Neuron (in vitro differentiated cells): ENCODE measurements at regions not wholly inside any gene's neighbourhood (a gene's known extent, or its start where the extent isn't known, plus 50 kb on each side); places are given as distances from the start of the nearest gene placed in this dataset.

Experiments used
- H2AFZ ChIP-seq: one replicate; pipeline ENCODE4 v1.6.1; 2013; ENCODE audit warnings: low read depth, mild to moderate bottlenecking, inconsistent platforms, low read length, moderate library complexity
- H3K27me3 ChIP-seq: one replicate; pipeline ENCODE4 v1.6.1; 2013; ENCODE audit warnings: low read length; ENCODE audit not compliant: insufficient read depth
- H3K36me3 ChIP-seq: one replicate; pipeline ENCODE4 v1.6.1; 2013; ENCODE audit warnings: low read length; ENCODE audit not compliant: insufficient read depth
- H3K4me1 ChIP-seq: one replicate; pipeline ENCODE4 v1.6.1; 2013; ENCODE audit warnings: low read length; ENCODE audit not compliant: insufficient read depth
- H3K4me3 ChIP-seq: 2 replicates; pipeline ENCODE4 v1.5.1; 2013; ENCODE audit warnings: mild to moderate bottlenecking, low read length, moderate library complexity
- H3K9me3 ChIP-seq: one replicate; pipeline ENCODE4 v1.6.1; 2013; ENCODE audit warnings: low read length

DNA sequence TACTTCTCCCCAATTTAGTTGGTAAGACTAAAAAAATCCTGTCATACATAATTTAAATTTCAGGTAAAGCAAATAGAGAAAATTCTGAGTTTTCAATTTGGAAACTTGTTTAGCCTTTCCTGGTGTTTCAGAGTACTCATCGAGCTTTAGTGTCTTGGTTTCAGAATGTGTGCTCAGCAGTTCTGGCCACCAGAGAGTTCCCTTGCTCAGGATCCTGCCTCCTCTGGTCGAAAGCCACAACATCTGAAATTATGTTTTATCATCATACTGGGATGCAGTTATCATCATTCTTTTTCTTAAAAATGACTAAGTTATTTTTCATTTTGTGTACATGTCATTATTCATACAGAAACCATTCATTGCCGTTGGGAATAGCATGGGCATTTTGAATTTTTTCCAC, 263.2 kb upstream of the SPRY2 start:
- Histone ChIP-seq H3K9me3 (no peaks in the 10 kb centered on the region), H3K4me1 (peaks cover 9% of the 10 kb centered on the region), H3K27me3 (no peaks in the 10 kb centered on the region), H3K4me3 (no peak overlapping the region), H2AFZ (no peak overlapping the region), H3K36me3 (no peaks in the 10 kb centered on the region)

GRCh38 chr13:80603351-80603750, 262.4 kb upstream of the SPRY2 start:
- Histone ChIP-seq H3K36me3 (no peaks in the 10 kb centered on the region), H3K4me1 (peaks cover 17% of the 10 kb centered on the region), H2AFZ (no peak overlapping the region), H3K27me3 (no peaks in the 10 kb centered on the region), H3K9me3 (no peaks in the 10 kb centered on the region), H3K4me3 (no peak overlapping the region)

GRCh38 chr13:80599765-80600164, 258.8 kb upstream of the SPRY2 start:
- Histone ChIP-seq H3K27me3 (no peaks in the 10 kb centered on the region), H2AFZ (no peak overlapping the region), H3K36me3 (no peaks in the 10 kb centered on the region), H3K4me3 (no peak overlapping the region), H3K9me3 (no peaks in the 10 kb centered on the region), H3K4me1 (peaks cover 18% of the 10 kb centered on the region)

GRCh38 chr13:80598189-80598588, 257.3 kb upstream of the SPRY2 start:
- Histone ChIP-seq H2AFZ (no peak overlapping the region), H3K27me3 (no peaks in the 10 kb centered on the region), H3K4me3 (no peak overlapping the region), H3K9me3 (no peaks in the 10 kb centered on the region), H3K4me1 (peaks cover 18% of the 10 kb centered on the region), H3K36me3 (no peaks in the 10 kb centered on the region)

GRCh38 chr13:80591976-80592740, 251.2 kb upstream of the SPRY2 start:
- Histone ChIP-seq H3K36me3 (no peaks in the 10 kb centered on the region), H3K4me3 (no peak overlapping the region), H3K9me3 (no peaks in the 10 kb centered on the region), H3K4me1 (no peaks in the 10 kb centered on the region), H3K27me3 (no peaks in the 10 kb centered on the region), H2AFZ (no peak overlapping the region)

- Histone ChIP-seq H2AFZ (no peak overlapping the region), H3K27me3 (no peaks in the 10 kb centered on the region), H3K4me3 (no peak overlapping the region), H3K36me3 (no peaks in the 10 kb centered on the region), H3K4me1 (no peaks in the 10 kb centered on the region), H3K9me3 (no peaks in the 10 kb centered on the region)
Observed at GRCh38 chr13:80590551-80590950, 249.6 kb upstream of the SPRY2 start.

DNA sequence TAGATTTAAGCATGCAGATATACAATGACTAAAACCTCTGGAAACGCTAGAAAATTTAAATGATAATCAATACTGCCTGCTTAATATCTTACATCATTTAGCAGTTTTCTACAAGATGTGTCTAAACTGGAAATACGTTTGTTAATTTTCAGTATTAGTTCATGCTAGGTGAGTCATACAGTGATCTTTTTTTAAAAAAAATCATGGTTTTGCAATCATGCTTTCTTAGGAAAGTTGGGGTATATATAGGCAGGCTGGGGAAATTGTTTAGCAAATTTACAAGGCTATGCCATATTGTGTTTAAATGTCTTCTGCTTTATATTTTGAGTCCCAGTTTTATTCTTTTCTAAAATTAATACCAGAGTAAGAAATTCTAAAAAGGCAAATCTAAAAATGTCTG, 245.4 kb upstream of the SPRY2 start:
- Histone ChIP-seq H3K4me1 (peaks cover 7% of the 10 kb centered on the region), H3K36me3 (no peaks in the 10 kb centered on the region), H2AFZ (no peak overlapping the region), H3K27me3 (no peaks in the 10 kb centered on the region), H3K9me3 (no peaks in the 10 kb centered on the region), H3K4me3 (no peak overlapping the region)

GRCh38 chr13:80585531-80585930, 244.6 kb upstream of the SPRY2 start:
- Histone ChIP-seq H3K9me3 (no peaks in the 10 kb centered on the region), H3K4me1 (peaks cover 7% of the 10 kb centered on the region), H3K36me3 (no peaks in the 10 kb centered on the region), H2AFZ (no peak overlapping the region), H3K4me3 (no peak overlapping the region), H3K27me3 (no peaks in the 10 kb centered on the region)

DNA sequence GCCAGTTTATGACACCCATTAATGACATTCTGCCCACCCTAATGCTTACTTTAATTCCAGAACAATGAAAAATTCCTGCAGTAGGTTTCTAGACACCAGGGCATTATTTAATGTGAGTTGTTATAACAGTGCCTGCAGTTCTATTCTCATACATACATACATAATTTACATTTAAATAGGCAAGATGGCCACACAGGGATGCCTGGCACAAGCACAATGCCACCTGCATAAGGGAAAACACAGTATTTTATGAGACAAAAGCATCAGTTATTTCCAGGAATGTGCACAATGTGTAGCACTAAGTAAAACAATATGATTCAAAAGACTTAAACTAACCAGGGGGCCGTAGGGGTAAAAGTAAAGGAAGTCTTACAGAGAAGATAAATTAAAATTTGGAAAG, 243.9 kb upstream of the SPRY2 start:
- Histone ChIP-seq H3K9me3 (no peaks in the 10 kb centered on the region), H3K36me3 (no peaks in the 10 kb centered on the region), H3K4me3 (no peak overlapping the region), H3K4me1 (peaks cover 7% of the 10 kb centered on the region), H3K27me3 (no peaks in the 10 kb centered on the region), H2AFZ (no peak overlapping the region)

DNA sequence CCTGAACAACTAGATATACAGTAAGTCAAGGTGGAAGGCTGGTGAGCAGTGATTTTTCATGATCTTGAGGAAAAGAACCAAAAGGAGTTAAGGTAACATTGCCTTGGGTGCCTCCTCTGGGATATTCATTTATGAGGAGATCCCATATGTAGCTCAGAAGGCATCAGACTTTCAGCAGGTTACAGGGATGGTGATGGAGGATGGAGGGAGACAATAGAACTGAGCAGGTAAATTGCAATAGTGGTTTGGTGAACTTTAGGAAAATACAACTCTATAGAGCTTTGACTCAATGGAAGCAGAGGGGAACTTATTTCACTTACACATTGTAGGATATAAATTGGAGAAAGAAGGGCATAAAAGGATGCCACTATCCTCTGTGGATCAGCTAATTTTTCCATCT, 243.4 kb upstream of the SPRY2 start:
- H2AFZ ChIP-seq: no peak overlapping the region
- H3K9me3 ChIP-seq: no peaks in the 10 kb centered on the region
- H3K27me3 ChIP-seq: no peaks in the 10 kb centered on the region

GRCh38 chr13:80577926-80578670, 237.2 kb upstream of the SPRY2 start:
- no peak overlapping the region for H2AFZ ChIP-seq
- H3K9me3 ChIP-seq: peaks cover 2% of the 10 kb centered on the region

More for the DNA sequence above, 243.4 kb upstream of the SPRY2 start:
- Histone ChIP-seq H3K4me3 (no peak overlapping the region), H3K36me3 (no peaks in the 10 kb centered on the region), H3K4me1 (peaks cover 7% of the 10 kb centered on the region)

GRCh38 chr13:80577285-80577684, 236.4 kb upstream of the SPRY2 start:
- Histone ChIP-seq H3K36me3 (no peaks in the 10 kb centered on the region), H3K9me3 (peaks cover 2% of the 10 kb centered on the region), H2AFZ (no peak overlapping the region), H3K4me1 (no peaks in the 10 kb centered on the region), H3K4me3 (no peak overlapping the region), H3K27me3 (no peaks in the 10 kb centered on the region)

More at GRCh38 chr13:80577926-80578670, 237.2 kb upstream of the SPRY2 start:
- H3K4me3 ChIP-seq: no peak overlapping the region
- no peaks in the 10 kb centered on the region for H3K4me1 ChIP-seq
- no peaks in the 10 kb centered on the region for H3K27me3 ChIP-seq
- no peaks in the 10 kb centered on the region for H3K36me3 ChIP-seq

- peaks cover 2% of the 10 kb centered on the region for H3K9me3 ChIP-seq
- H3K4me3 ChIP-seq: no peak overlapping the region
- H3K4me1 ChIP-seq: no peaks in the 10 kb centered on the region
- no peaks in the 10 kb centered on the region for H3K36me3 ChIP-seq
- no peak overlapping the region for H2AFZ ChIP-seq
- H3K27me3 ChIP-seq: no peaks in the 10 kb centered on the region
Observed at GRCh38 chr13:80574113-80574850, 233.4 kb upstream of the SPRY2 start.
